GM12891 (cell line): ENCODE measurements at regions not wholly inside any gene's neighbourhood (a gene's known extent, or its start where the extent isn't known, plus 50 kb on each side); places are given as distances from the start of the nearest gene placed in this dataset.

ENCODE experiments used
- POLR2A ChIP-seq: IDR thresholded peaks from 2 replicates; pipeline ENCODE4 v1.6.1; 2011; ENCODE audit warnings: low read depth, low read length, control low read depth
- POLR2AphosphoS5 ChIP-seq: IDR thresholded peaks from 2 replicates; pipeline ENCODE4 v1.6.1; 2011; ENCODE audit warnings: low read depth, low read length, control low read depth
- POU2F2 ChIP-seq: IDR thresholded peaks from 2 replicates; pipeline ENCODE4 v1.6.1; 2011; ENCODE audit warnings: low read depth, mild to moderate bottlenecking, control low read depth, low read length, moderate library complexity
- SPI1 ChIP-seq: IDR thresholded peaks from 2 replicates; pipeline ENCODE4 v1.6.1; 2011; ENCODE audit warnings: low read depth, low read length, control low read depth
- TAF1 ChIP-seq: IDR thresholded peaks from 2 replicates; pipeline ENCODE4 v1.6.1; 2011; ENCODE audit warnings: low read depth, low read length, control low read depth

GRCh38 chr5:93150311-93151012, 430.6 kb downstream of the NR2F1-AS1 start:
- TF ChIP-seq TAF1 = no peak
- no peak for TF ChIP-seq POLR2A
- TF ChIP-seq SPI1 = no peak
- no peak for TF ChIP-seq POLR2AphosphoS5
- TF ChIP-seq POU2F2 = no peak
